GM18951 (cell line): ENCODE measurements at regions not wholly inside any gene's neighbourhood (a gene's known extent, or its start where the extent isn't known, plus 50 kb on each side); places are given as distances from the start of the nearest gene placed in this dataset.

ENCODE experiments used
- POLR2A ChIP-seq: IDR thresholded peaks from 4 replicates; pipeline ENCODE4 v1.6.1; 2011; ENCODE audit warnings: mild to moderate bottlenecking; ENCODE audit not compliant: insufficient read length, insufficient read depth; ENCODE audit errors: extremely low read depth
- in situ Hi-C: fragments of 300-500 bp; cut with MboI; formaldehyde crosslinking; loops from one replicate; pipeline ENCODE4 v1.12.0; 2022; ENCODE audit warnings: low sequenced_read_pairs, mixed read lengths, inconsistent platforms; ENCODE audit not compliant: unreplicated experiment

DNA sequence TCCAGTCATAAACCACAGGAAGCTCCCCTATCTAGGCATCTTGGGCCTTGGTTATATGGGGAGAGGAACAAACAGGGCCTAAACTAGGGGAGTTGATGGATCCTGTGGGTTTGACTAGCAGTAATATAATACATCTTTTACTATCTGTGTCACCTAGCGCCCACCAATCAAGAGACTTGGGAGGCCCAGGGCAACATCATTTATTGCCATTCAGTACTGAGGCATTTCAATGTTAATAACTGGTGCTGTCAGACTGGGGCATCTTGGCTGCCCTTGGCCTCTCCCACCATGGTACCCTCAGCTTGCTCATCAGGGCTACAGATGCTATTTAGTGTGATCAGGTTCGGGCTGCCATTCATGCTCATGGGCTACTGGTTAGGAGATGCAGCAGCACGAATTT lies 320.7 kb downstream of the MYCN start:
- in situ Hi-C loops, result no loop called here

DNA sequence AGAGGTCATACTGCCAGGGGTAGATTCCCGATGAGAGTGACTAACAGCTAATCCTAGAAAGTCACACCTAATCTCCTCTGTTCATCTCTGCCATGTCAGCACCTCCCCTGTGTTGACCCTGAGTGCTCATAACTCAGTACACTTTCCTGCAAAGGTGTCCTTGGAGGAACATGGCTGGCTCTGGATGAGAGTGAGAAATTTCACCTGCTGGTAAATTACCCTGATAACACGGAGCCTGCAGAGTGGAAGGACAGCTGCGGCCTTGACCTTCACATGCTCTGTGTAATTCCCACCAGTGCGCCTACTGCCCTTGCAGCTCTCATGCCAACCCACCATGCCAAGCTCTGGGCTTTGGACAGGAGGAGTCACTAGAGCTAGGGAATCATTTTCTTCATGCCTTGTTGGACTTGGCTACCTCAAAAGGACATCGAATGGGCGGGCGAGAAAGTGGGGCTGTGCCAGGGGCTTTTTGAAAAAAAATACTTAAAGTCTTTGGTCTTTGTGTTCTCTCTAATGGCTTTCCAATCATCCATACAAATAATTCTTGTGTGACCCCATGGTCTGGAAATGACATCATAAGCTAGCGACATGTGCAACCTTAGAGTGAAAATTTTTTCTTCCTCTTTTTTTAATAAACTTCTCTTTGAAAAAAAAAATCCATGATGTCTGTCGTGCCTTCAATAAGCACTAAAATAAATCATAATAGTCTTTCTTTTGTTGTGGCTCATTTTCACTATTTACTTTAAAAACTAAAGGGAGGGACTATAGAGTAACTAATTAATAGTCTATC lies 319.9 kb downstream of the MYCN start:
- in situ Hi-C loops, result no loop called here
- TF ChIP-seq POLR2A, result no peak

More for the DNA sequence above, 320.7 kb downstream of the MYCN start:
- no peak for TF ChIP-seq POLR2A

DNA sequence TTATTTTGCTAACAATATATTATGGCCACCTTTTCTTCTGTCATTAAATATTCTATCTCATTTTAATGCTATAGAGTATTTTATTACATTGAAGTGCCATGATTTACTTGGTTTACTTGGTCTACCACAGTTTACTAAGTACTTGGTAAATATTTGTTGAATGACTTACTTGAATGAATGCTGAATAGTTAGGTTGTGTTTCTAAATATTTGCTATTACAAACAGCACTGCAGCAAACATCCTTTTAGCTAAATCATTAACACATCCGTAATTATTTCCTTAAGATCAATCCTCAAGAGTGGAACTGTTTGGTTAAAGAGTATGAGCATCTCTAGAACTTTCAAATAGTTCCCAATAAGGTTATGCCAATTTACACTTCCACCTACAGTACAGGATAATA lies 318.7 kb downstream of the MYCN start:
- TF ChIP-seq POLR2A, result no peak
- in situ Hi-C loops, result no loop called here

DNA sequence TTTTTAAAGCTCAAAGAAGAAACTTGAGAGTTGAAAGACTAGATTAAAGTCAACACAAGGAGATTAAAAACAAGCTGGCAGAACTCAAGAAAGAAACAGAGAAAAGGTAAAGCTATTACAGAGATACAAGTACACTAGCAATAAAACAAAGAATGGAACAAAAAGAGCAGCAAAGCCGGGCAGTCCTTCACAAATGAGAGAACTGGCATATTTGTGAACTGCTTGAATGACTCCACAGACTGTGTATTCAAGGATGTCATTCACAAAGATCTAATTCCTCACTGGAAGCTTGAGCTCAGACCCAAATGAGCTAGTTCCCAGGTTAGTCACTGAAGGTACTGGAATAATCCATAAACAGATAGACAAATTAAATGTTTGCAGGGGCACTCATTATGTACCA lies 318.0 kb downstream of the MYCN start:
- in situ Hi-C loops, result no loop called here
- no peak for TF ChIP-seq POLR2A

DNA sequence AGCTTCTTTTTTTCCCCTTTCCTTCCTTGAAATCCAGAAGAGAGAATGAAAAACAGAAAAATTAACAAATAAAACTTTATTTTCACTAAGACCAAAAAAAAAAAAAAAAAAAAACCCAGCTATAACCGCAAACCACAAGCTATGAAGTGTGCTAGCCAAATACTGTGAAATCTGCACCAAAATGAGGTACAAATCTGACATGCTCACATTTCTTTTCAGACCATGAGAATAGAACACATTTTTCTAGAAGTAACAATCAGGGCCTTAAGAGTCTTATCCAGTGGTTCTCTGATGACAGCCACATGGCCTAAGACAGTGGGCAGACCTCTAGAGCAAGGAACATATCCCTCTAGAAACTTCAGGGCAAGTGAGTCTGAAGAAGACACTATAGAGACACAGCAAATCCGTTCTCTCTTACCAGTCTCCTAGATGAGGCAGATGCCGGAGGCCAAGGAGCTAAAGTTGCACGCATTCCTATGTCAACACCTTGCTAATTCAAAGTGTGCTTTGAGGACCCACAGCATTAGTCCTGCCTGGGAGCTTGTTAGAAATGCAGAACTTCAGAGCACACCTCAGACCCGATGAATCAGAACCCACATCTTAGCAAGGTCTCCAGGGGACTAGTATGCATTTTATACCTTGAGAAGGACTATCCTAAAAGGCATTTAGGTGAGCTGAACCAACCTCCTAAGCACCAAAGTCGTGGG lies 317.1 kb downstream of the MYCN start:
- in situ Hi-C loops, result no loop called here
- TF ChIP-seq POLR2A, result no peak

DNA sequence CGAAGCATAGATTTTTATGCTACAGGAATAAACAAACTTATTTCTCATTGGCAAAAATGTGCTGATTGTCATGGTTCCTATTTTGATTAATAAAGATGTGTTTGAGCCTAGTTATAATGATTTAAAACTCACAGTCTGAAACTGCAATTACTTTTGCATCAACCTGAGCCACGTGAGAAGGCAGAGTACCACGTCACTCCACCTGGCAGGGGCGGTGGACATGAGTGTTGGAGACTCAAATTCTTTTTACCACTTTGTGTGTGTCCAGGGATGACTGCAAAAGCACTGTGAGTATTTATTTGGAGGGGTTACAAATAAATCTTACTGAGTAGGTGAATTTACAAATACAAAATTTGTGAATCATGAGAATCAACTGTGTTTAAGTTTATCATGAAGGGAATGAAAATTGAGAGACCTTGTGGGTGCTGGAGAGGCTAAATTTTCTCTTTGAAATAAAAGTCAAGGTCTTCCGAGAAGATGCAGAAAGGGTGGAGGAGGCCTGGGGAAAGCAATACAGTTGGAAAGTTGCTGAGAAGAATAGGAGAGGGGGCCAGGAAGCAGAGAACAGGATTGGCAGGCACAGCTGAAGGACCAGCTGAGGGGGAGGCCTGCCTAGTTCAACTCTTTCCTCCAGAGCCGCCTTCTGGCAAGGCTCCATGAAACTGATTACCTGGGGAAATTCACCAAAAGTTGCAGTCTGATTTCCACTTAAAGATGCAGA lies 316.4 kb downstream of the MYCN start:
- no peak for TF ChIP-seq POLR2A
- in situ Hi-C loops, result no loop called here

DNA sequence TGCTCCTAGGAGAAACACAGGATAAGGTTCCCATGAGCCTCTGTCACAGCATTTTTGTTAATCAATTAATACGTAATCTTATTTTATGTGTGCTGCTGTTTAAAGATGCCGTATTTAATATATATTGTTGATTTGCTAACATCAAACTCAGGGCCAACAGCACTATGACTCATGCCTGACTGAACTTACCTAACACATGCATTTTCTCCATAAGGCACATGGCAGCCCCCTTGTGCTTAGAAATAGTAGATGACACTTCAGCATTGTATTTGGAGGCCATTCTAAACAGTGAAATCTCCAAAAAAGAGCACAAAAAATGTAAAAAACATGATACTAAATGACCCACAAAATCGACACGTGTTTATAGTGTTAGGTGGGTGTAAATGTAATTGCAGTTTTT lies 314.8 kb downstream of the MYCN start:
- in situ Hi-C loops, result no loop called here
- TF ChIP-seq POLR2A, result no peak

DNA sequence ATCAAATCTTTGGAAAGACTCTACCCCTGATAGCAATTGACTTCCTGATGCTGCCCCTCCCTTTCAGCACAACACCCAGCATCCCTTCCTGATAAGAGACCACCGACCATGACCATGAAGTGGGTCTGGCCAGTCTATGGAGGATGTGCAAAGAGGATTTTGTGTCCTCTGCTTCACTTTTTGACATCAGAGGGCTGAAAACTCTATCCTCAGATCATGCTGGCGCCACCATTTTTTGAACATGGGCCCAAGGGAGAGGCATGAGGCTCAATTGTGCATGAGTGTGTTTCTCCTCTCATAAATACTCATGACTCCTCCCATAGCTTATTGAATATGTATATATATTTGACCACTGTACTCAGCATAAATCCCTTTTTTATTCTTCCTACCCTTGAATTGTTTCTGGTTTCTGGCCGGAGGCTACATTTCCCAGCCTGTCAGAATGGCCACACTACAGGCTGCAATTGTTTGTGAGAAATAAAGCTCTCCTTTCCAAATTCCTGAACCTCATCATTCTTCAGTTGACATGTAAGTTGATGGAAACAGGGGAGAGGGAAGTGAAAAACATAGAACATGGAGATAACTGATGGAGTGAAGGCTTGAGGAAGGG lies 314.1 kb downstream of the MYCN start:
- in situ Hi-C loops, result no loop called here
- TF ChIP-seq POLR2A, result no peak

DNA sequence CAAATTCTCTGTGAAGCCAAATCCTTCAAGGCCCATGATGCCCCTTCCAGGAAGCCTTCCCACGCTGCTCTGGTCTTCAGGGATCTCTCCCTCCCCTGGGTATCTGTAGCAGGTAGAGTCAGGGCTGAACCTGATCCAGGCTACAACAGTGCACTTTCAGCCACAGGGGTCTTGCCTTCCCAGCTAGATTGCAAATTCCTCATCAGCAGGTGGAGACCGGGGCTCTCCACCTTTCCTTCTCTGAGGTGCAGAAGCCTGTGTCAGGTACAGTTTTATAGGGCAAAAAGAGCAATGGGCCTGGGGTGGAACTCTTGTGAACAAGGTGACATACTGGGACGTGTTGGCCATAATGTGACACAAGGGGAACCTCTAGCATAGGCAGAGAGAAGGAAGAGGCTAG lies 312.9 kb downstream of the MYCN start:
- no peak for TF ChIP-seq POLR2A
- in situ Hi-C loops, result no loop called here

DNA sequence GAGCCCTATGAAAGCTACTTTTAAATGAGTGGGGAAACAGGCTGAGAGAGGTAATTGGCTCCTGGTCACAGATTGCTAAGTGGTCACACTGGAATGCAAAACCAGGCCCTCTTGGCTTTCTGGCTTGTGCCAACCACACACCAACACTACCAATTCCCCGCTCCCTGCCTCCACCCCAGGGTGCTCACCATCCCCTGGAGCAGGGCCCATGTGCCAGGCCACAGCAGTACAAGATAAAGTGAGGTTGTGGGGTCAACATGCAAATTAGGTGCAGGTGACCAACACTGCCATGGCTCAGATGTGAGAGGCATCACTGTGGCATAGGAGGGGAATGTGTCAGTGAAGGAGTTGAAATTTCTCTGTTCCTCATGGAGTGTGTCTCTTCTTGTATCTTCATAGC lies 312.5 kb downstream of the MYCN start:
- no peak for TF ChIP-seq POLR2A
- in situ Hi-C loops, result no loop called here

DNA sequence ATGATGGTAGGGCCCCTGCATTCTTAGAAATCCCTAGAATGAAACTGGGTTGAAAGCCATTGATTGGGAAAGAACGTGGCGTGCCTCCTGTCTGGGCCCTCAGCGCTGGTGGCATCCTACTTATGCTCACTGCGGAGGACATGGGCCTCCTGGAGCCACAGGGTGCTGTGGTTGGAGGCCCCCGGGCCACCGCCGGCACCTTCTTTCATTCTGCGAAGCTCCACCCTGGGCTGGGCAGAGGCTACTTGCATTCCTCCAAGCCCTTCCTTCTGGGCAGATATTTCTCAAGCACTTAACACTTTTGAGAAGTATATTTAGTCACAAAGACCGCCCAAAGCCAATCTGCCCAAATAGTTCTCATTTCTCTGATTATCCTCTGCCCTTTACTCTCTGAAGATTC lies 311.9 kb downstream of the MYCN start:
- TF ChIP-seq POLR2A, result no peak
- in situ Hi-C loops, result no loop called here

DNA sequence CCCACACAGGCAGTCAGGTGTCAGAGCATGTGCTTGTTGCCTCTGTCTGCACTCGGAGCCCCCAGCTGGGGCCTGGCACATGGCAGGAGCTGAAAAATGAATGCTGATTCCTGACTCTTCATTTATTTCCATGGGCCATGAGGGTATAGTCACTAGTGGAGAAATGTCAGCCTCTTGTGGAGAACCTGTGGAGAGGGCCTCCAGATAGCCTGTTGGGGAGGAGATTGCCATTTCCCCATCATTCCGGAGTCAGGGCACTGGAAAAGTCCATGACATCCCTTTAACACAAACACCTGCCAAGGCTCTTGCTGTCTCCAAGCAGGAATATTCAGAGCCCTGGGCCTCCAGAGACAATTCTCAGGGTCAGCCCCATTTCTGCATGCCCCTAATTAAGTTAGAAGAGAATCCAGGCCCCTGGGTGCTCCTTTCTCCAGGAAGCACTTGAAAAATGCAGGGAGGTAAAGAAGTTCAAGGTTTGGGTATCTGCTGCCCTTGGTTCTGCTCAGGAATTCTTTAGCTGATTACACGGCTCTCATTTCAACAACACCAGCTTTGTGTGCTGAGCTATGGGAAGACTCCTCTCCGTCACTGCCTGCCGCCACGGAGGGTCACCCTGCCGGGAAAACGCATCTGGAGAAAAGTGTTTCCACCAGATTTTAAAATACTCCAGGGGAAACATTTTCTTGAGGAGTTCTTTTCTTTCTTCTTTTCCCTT lies 311.3 kb downstream of the MYCN start:
- TF ChIP-seq POLR2A, result no peak
- in situ Hi-C loops, result no loop called here

DNA sequence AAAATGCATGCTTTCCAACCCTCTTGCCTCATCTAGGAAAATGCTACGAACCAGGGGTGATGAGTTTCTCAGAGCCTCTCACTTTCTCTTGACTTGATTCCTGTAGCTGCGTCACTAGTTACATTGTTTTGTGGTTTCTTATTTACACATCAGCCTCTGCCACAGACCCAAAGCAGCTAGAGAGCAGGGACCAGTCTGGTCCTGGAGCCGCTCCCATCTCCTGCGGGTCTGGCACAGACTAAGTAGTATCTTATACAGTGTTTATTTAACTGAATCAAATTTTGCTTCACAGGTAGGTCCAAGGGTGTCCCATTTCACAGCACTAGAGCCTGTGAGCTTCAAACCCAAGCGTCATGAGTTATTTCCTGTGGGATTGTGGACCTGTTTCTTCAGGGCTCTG lies 310.5 kb downstream of the MYCN start:
- no peak for TF ChIP-seq POLR2A
- in situ Hi-C loops, result no loop called here

DNA sequence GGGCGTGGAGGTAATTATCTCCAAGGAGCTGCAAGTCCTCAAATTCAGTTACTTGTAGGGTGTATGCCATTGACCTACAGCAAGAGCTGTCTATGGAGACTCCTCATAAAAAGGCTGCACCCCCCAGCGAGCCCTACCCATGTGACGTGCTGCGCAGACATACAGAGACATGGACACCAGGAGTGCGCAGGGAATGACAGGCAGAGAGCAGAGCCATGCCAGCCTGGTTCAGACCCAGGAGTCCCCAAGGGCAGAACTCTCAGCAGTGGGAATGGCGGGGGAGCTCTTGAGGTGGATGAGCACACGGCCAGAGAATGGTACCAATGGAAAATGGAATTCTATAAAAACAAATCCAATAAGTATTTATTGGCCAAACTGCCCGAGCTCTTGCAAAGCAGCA lies 310.1 kb downstream of the MYCN start:
- TF ChIP-seq POLR2A, result no peak
- in situ Hi-C loops, result no loop called here
